Fibroblast of mammary gland (primary cell): ENCODE measurements at regions not wholly inside any gene's neighbourhood (a gene's known extent, or its start where the extent isn't known, plus 50 kb on each side); places are given as distances from the start of the nearest gene placed in this dataset.

Experiments
- DNase-seq: peaks from one replicate; pipeline ENCODE4 v3.0.0-alpha.2; 2010; ENCODE audit warnings: low read depth
- H3K4me3 ChIP-seq: 2 replicates; pipeline ENCODE4 v1.5.1; 2011; ENCODE audit warnings: low read depth, mild to moderate bottlenecking, low read length, moderate library complexity; ENCODE audit not compliant: control insufficient read depth
- TF ChIP-seq, protein P1 (sequence below): conservative IDR thresholded peaks from 2 replicates; pipeline ENCODE4 v1.5.1; 2011; ENCODE audit warnings: low read depth, low read length, inconsistent platforms; ENCODE audit not compliant: control insufficient read depth, insufficient read depth

DNA sequence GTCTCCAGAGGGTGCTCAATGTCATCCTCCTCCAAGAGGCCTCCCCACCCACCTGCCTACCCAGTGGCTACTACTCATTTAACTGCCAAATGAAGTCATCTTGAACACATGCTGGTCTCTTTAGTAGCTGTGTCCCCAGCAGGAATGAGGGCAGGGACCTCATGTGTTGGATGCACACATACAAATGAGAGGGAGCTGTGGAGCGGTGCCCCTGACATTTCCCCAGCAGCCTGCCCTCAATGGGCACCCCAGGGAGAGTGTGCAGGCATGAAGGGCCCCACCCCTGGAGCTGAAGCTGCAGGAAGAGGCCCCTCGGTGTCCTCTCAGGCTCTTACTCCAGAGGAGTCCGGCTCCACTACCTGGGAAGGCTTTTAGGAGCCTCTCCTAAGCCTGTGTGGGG, 1322.7 kb downstream of the UQCRFS1 start:
- no peak overlapping the region for H3K4me3 ChIP-seq
- no peak for DNase-seq
- TF ChIP-seq, protein P1, sequence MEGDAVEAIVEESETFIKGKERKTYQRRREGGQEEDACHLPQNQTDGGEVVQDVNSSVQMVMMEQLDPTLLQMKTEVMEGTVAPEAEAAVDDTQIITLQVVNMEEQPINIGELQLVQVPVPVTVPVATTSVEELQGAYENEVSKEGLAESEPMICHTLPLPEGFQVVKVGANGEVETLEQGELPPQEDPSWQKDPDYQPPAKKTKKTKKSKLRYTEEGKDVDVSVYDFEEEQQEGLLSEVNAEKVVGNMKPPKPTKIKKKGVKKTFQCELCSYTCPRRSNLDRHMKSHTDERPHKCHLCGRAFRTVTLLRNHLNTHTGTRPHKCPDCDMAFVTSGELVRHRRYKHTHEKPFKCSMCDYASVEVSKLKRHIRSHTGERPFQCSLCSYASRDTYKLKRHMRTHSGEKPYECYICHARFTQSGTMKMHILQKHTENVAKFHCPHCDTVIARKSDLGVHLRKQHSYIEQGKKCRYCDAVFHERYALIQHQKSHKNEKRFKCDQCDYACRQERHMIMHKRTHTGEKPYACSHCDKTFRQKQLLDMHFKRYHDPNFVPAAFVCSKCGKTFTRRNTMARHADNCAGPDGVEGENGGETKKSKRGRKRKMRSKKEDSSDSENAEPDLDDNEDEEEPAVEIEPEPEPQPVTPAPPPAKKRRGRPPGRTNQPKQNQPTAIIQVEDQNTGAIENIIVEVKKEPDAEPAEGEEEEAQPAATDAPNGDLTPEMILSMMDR, result no peak

DNA sequence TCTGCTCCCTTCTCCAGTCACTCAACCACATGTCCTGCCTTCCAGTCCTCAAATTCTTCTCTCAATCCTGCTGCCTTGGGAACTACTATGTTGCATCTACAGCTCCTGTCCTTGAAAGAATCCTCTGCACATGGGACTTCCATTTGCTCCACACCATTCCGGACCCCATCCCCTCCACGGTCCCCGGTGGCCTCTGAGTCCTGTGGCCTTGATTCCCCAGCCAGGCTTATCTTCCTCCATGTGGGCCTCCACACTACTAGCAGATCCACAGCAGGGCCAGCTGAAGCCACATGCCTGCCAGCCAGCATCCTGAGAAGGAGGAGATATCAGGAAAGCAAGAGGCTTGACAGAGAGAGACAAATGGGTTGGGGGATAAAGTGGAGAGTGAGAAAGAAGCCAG, 1323.8 kb downstream of the UQCRFS1 start:
- no peak overlapping the region for H3K4me3 ChIP-seq
- no peak for DNase-seq

DNA sequence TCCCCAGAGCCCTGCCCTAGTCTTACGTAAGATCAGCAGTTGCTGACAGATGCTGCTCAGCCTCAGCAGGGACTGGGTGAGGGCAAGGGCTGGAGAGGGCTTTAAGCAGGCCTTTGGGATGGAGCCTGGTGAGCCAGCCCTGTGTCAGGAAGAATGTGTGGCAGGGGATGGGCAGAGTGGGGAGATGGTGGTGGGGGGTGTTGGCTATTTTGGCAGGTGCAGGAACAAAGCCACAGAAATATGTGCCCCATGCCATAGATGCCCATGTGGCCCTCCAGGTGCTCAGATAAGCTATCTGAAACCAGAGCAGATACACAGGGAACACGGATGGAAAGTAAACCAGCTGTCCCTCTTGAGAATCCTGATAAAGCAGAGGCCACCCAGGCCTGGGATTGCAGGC, 1325.0 kb downstream of the UQCRFS1 start:
- TF ChIP-seq, protein P1, result no peak
- DNase-seq, result no peak

More for the DNA sequence above, 1323.8 kb downstream of the UQCRFS1 start:
- TF ChIP-seq, protein P1, result no peak

DNA sequence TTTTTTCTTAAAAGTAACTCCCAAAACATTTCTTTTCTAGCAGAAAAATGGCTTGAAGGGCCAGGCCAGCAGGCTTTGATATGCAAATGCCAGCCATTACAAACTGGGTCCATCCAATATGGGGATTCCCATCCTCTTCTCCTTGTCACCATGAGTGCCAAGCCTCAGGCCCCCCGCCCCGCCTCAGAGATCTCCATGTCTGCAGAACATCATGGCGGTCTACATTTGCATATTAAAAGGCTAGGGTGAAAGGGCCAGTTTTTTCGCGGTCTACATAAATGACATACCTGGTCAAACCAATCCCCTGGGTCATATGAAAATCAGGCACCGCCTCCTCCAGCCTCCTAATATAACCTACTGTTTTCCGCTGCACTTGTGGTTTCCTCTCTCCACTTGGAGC, 1327.6 kb downstream of the UQCRFS1 start:
- no peak overlapping the region for H3K4me3 ChIP-seq
- no peak for DNase-seq
- TF ChIP-seq, protein P1, result no peak

More for the DNA sequence above, 1325.0 kb downstream of the UQCRFS1 start:
- H3K4me3 ChIP-seq, result no peak overlapping the region

DNA sequence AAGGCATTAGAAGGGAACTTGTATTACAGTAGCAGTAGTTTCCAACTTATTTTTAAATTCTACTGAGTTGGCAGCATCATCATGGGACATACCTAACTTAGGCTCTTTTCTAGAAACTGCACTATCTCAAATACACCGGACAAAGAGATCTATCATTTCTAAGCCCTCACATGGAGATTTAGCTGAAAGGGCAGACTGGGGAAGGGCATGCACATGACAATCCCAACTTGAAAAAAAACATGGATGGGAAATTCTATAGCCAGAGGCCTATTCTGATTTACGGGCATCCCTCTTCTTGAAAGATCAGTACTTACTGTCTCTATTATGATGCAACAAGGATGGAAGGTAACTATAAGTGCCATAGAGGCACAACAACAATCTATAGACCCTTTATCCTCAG, 1328.6 kb downstream of the UQCRFS1 start:
- TF ChIP-seq, protein P1, result no peak
- DNase-seq, result no peak
- H3K4me3 ChIP-seq, result no peak overlapping the region

DNA sequence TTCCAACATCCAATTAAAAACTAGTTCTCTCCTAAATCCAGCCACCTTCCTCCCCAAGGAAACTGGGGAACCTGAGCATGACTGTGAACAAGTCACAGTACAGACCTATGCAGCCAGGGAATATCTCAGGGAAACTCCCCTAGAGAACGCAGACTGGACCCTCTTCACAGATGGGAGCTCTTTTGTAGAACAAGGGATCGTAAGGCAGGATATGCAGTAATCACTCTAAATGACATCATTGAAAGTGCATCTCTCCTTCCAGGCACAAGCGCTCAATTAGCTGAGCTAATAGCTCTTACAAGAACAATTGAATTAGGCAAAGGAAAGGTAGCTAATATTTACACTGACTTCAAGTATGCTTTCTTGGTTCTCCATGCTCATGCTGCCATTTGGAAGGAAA, 1331.7 kb downstream of the UQCRFS1 start:
- TF ChIP-seq, protein P1, result no peak
- DNase-seq, result no peak

DNA sequence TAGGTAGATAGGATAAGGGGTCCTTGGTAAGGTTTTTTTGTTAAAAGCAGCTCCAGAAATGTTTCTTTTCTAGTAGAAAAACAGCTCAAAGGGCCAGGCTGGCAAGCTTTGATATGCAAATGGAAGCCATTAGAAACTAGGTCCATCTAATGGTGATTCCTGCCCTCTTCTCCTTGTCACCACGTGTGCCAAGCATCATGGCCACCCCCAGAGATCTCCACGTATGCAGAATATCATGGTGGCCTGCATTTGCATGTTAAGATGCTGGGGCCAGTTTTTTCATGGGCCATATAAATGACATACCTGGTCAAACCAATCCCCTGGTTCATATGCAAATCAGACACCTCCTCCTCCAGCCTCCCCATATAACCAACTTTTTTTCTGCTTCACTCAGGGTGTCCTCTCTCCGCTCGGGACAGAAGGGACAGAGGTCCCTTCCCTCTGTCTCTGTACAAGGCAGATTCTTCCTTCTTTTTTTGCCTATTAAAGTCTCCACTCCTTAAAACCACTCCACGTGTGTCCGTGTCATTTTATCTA, 1335.9 kb downstream of the UQCRFS1 start:
- no peak overlapping the region for H3K4me3 ChIP-seq
- no peak for DNase-seq
- TF ChIP-seq, protein P1, result no peak

More for the DNA sequence above, 1331.7 kb downstream of the UQCRFS1 start:
- H3K4me3 ChIP-seq, result no peak overlapping the region
